GM20000 (cell line): ENCODE measurements at regions not wholly inside any gene's neighbourhood (a gene's known extent, or its start where the extent isn't known, plus 50 kb on each side); places are given as distances from the start of the nearest gene placed in this dataset.
"Not testable (repeated sequence)": the region's sequence is repeated elsewhere in the genome, so short reads cannot be mapped to it uniquely, and the experiment has no call there.

Experiments used
- DNase-seq: peaks from one replicate; pipeline ENCODE4 v3.0.0; 2012; ENCODE audit warnings: low spot score
- CTCF ChIP-seq: IDR thresholded peaks from 2 replicates; pipeline ENCODE4 v1.5.1; 2012; ENCODE audit warnings: mild to moderate bottlenecking, control low read depth; ENCODE audit errors: extremely low read depth, missing control alignments

- TF ChIP-seq CTCF: no peak
- DNase-seq: no peak
These were observed 52.6 kb upstream of the AGA start for GRCh38 chr4:177494791-177495190.

GRCh38 chr4:177495626-177496025 is 53.4 kb upstream of the AGA start:
- not testable (repeated sequence) for DNase-seq

- no peak for DNase-seq
- TF ChIP-seq CTCF: no peak
These were observed 57.3 kb upstream of the AGA start for GRCh38 chr4:177499537-177499936.

- TF ChIP-seq CTCF: no peak
- no peak for DNase-seq
These were observed 63.0 kb upstream of the AGA start for GRCh38 chr4:177505171-177505615.

GRCh38 chr4:177508662-177509061 is 66.4 kb upstream of the AGA start:
- no peak for TF ChIP-seq CTCF
- DNase-seq: no peak

- TF ChIP-seq CTCF: no peak
- DNase-seq: no peak
These were observed 67.0 kb upstream of the AGA start for GRCh38 chr4:177509226-177509745.

- no peak for TF ChIP-seq CTCF
- no peak for DNase-seq
These were observed 69.4 kb upstream of the AGA start for GRCh38 chr4:177511611-177512010.

GRCh38 chr4:177512646-177513045 is 70.4 kb upstream of the AGA start:
- no peak for TF ChIP-seq CTCF
- no peak for DNase-seq
